ENCODE measurements at regions not wholly inside any gene's neighbourhood (a gene's known extent, or its start where the extent isn't known, plus 50 kb on each side); places are given as distances from the start of the nearest gene placed in this dataset.

- TF ChIP-seq ARID3A (IDR thresholded peaks at IDR 0.05; ENCODE audit: low read depth, low read length) (no peak), GZF1 (CRISPR knock-in tag; IDR thresholded peaks at IDR 0.05) (no peak), ATF6 (CRISPR knock-in tag; conservative IDR thresholded peaks at IDR 0.05) (no peak), ZC3H4 (CRISPR knock-in tag; IDR thresholded peaks at IDR 0.05; ENCODE audit: borderline replicate concordance) (no peak), E2F1 (CRISPR knock-in tag; IDR thresholded peaks at IDR 0.05) (no peak)
These were observed 923.4 kb downstream of the SOCS6 start (continued) for GRCh38 chr18:71212222-71212621.

- H3K79me2 ChIP-seq (ENCODE audit: insufficient read depth, low read length): no peaks in the 10 kb centered on the region
- H3K27ac ChIP-seq (ENCODE audit: extremely low read length, insufficient read depth, low read length): no peak overlapping the region
- ChIA-PET CTCF (ENCODE audit: low intra/inter-chr PET ratio, low total read pairs) (no interaction called here), POLR2A (no interaction called here)
- H3K27me3 ChIP-seq (ENCODE audit: control insufficient read depth in 1 of 2, insufficient read depth in 2 of 2, low read length in 2 of 2): no peaks in the 10 kb centered on the region
- FAIRE-seq (no peak), ATAC-seq (no peak), DNase-seq (ENCODE audit: low spot score) (no peak)
- no peaks in the 10 kb centered on the region for H3K36me3 ChIP-seq (replicated peaks in 1 of 2; ENCODE audit: control insufficient read depth in 1 of 2, insufficient read depth in 2 of 2, low read length in 2 of 2)
- H3K4me1 ChIP-seq (ENCODE audit: insufficient read depth, low read length): no peaks in the 10 kb centered on the region
- TF ChIP-seq ZNF12 (CRISPR knock-in tag; IDR thresholded peaks at IDR 0.05) (no peak), ZNF430 (CRISPR knock-in tag; IDR thresholded peaks at IDR 0.05) (no peak)
- H2AFZ ChIP-seq (ENCODE audit: low read length): no peak overlapping the region
- intact Hi-C loops (cut with micrococcal nuclease; ENCODE audit: unreplicated experiment): no loop called here
- no peaks in the 10 kb centered on the region for H4K20me1 ChIP-seq (ENCODE audit: insufficient read depth, low read length)
- H3K9ac ChIP-seq (ENCODE audit: insufficient read depth, low read depth, low read length): no peak overlapping the region
- H3K9me3 ChIP-seq (ENCODE audit: low read length): no peaks in the 10 kb centered on the region
- H3K4me2 ChIP-seq (ENCODE audit: low read depth, low read length): no peak overlapping the region
- no peak overlapping the region for H3K4me3 ChIP-seq (replicated peaks in 1 of 3; ENCODE audit: insufficient read depth in 1 of 3, low read depth in 2 of 3, low read length in 3 of 3)
- no TSS peak for BruUV-seq (replicated peaks)
- WGBS (ENCODE audit: low lambda C conversion rate): 16% methylated on average over 2 of the region's 2 CpGs
- in situ Hi-C loops (cut with HindIII; ENCODE audit: extremely low pct_ligation_motif_present, low pct_unique_long_range_greater_than_20kb): no loop called here
These were observed 921.1 kb downstream of the SOCS6 start for GRCh38 chr18:71209944-71210343.

Measured in HepG2 (cell line).